H9 (cell line): ENCODE measurements at regions not wholly inside any gene's neighbourhood (a gene's known extent, or its start where the extent isn't known, plus 50 kb on each side); places are given as distances from the start of the nearest gene placed in this dataset.

Experiments
- DNase-seq: peaks from one replicate; pipeline ENCODE4 v3.0.0-alpha.2; 2017
- H2AFZ ChIP-seq: one replicate; pipeline ENCODE4 v1.6.1; 2013; ENCODE audit warnings: mild to moderate bottlenecking, low read length, control low read depth, moderate library complexity
- H2AK5ac ChIP-seq: 2 replicates; pipeline ENCODE4 v1.6.1; 2013; ENCODE audit warnings: low read length, control low read depth, mixed read lengths; ENCODE audit not compliant: insufficient read length
- H2BK120ac ChIP-seq: one replicate; pipeline ENCODE4 v1.6.1; 2013; ENCODE audit warnings: low read depth, mild to moderate bottlenecking, low read length, control low read depth, inconsistent platforms; ENCODE audit not compliant: poor library complexity, severe bottlenecking
- H2BK12ac ChIP-seq: 2 replicates; pipeline ENCODE4 v1.6.1; 2013; ENCODE audit warnings: low read length, control low read depth, mixed read lengths, low read depth; ENCODE audit not compliant: insufficient read length
- H2BK15ac ChIP-seq: 2 replicates; pipeline ENCODE4 v1.6.1; 2013; ENCODE audit warnings: low read depth, low read length, control low read depth
- H2BK20ac ChIP-seq: one replicate; pipeline ENCODE4 v1.6.1; 2013; ENCODE audit warnings: low read depth, mild to moderate bottlenecking, low read length, control low read depth, inconsistent platforms; ENCODE audit not compliant: poor library complexity, severe bottlenecking
- H2BK5ac ChIP-seq: 2 replicates; pipeline ENCODE4 v1.6.1; 2013; ENCODE audit warnings: low read length, control low read depth, mixed read lengths; ENCODE audit not compliant: insufficient read length
- H3K14ac ChIP-seq: 2 replicates; pipeline ENCODE4 v1.6.1; 2013; ENCODE audit warnings: low read length, control low read depth; ENCODE audit not compliant: insufficient read depth
- H3K18ac ChIP-seq: 2 replicates; pipeline ENCODE4 v1.6.1; 2013; ENCODE audit warnings: low read depth, mild to moderate bottlenecking, mixed read lengths, low read length, control low read depth; ENCODE audit not compliant: insufficient read length
- H3K23ac ChIP-seq: 2 replicates; pipeline ENCODE4 v1.6.1; 2013; ENCODE audit warnings: low read length, control low read depth, mixed read lengths, low read depth; ENCODE audit not compliant: insufficient read length
- H3K23me2 ChIP-seq: 2 replicates; pipeline ENCODE4 v1.6.1; 2013; ENCODE audit warnings: low read depth, mild to moderate bottlenecking, mixed read lengths, low read length, control low read depth; ENCODE audit not compliant: insufficient read length, poor library complexity, severe bottlenecking
- H3K27ac ChIP-seq: 2 replicates; pipeline ENCODE4 v1.5.1; 2013; ENCODE audit warnings: low read length, control low read depth, mixed read lengths, low read depth; ENCODE audit not compliant: insufficient read length
- H3K27me3 ChIP-seq: 2 replicates; pipeline ENCODE4 v1.6.1; 2013; ENCODE audit warnings: low read length, control low read depth, inconsistent platforms; ENCODE audit not compliant: insufficient read depth
- H3K4ac ChIP-seq: 2 replicates; pipeline ENCODE4 v1.6.1; 2013; ENCODE audit warnings: low read depth, mild to moderate bottlenecking, control low read depth, inconsistent platforms, low read length, moderate library complexity
- H3K4me1 ChIP-seq: 2 replicates; pipeline ENCODE4 v1.6.1; 2013; ENCODE audit warnings: low read length, control low read depth, inconsistent platforms; ENCODE audit not compliant: insufficient read depth
- H3K4me2 ChIP-seq: 2 replicates; pipeline ENCODE4 v1.6.1; 2013; ENCODE audit warnings: low read length, control low read depth, mixed read lengths; ENCODE audit not compliant: insufficient read length, insufficient read depth
- H3K56ac ChIP-seq: 2 replicates; pipeline ENCODE4 v1.6.1; 2013; ENCODE audit warnings: low read depth, mild to moderate bottlenecking, mixed read lengths, low read length, control low read depth; ENCODE audit not compliant: insufficient read length
- H3K79me1 ChIP-seq: 2 replicates; pipeline ENCODE4 v1.6.1; 2013; ENCODE audit warnings: low read depth, mild to moderate bottlenecking, moderate library complexity, low read length, control low read depth, inconsistent platforms; ENCODE audit not compliant: insufficient read depth, poor library complexity, severe bottlenecking
- H3K79me2 ChIP-seq: 2 replicates; pipeline ENCODE4 v1.6.1; 2013; ENCODE audit warnings: low read length, control low read depth, inconsistent platforms; ENCODE audit not compliant: insufficient read depth
- H3K9ac ChIP-seq: 2 replicates; pipeline ENCODE4 v1.6.1; 2013; ENCODE audit warnings: low read length, control low read depth, mixed read lengths; ENCODE audit not compliant: insufficient read length; ENCODE audit errors: extremely low read depth
- H3K9me3 ChIP-seq: one replicate; pipeline ENCODE4 v1.6.1; 2013; ENCODE audit warnings: low read depth, low read length, inconsistent platforms; ENCODE audit not compliant: control insufficient read depth
- H3T11ph ChIP-seq: one replicate; pipeline ENCODE4 v1.6.1; 2013; ENCODE audit warnings: mild to moderate bottlenecking, low read length, control low read depth, inconsistent platforms
- H4K20me1 ChIP-seq: one replicate; pipeline ENCODE4 v1.6.1; 2013; ENCODE audit not compliant: control insufficient read depth, insufficient read length, insufficient read depth
- H4K5ac ChIP-seq: 2 replicates; pipeline ENCODE4 v1.6.1; 2013; ENCODE audit warnings: low read depth, mild to moderate bottlenecking, mixed read lengths, low read length, control low read depth; ENCODE audit not compliant: insufficient read length
- H4K8ac ChIP-seq: replicated peaks from 2 replicates; pipeline ENCODE4 v1.6.1; 2013; ENCODE audit warnings: low read length, control low read depth, mixed read lengths, low read depth; ENCODE audit not compliant: insufficient read length
- H4K91ac ChIP-seq: 2 replicates; pipeline ENCODE4 v1.6.1; 2013; ENCODE audit warnings: low read depth, mild to moderate bottlenecking, moderate library complexity, mixed read lengths, low read length, control low read depth; ENCODE audit not compliant: insufficient read length
- H3K27ac Mint-ChIP-seq, 3 experiments: 2 replicates in 2 of 3; 3 replicates in 1 of 3; pipeline ENCODE4 v1.8.0; 2020 to 2021; ENCODE audit warnings: mixed read lengths in 3 of 3, mild to moderate bottlenecking in 1 of 3, moderate library complexity in 1 of 3
- H3K27me3 Mint-ChIP-seq: 2 replicates; pipeline ENCODE4 v1.8.0; 2021; ENCODE audit warnings: low read depth, mild to moderate bottlenecking, moderate library complexity, mixed read lengths
- H3K36me3 Mint-ChIP-seq, 3 experiments: 2 replicates in 2 of 3; 3 replicates in 1 of 3; pipeline ENCODE4 v1.8.0; 2020 to 2021; ENCODE audit warnings: low read depth in 3 of 3, mixed read lengths in 3 of 3; ENCODE audit not compliant: insufficient read depth in 1 of 3
- H3K4me1 Mint-ChIP-seq, 2 experiments: 2 replicates each; pipeline ENCODE4 v1.8.0; 2020; ENCODE audit warnings: mixed read lengths in 2 of 2
- H3K4me3 Mint-ChIP-seq, 2 experiments: 2 replicates in 1 of 2; 3 replicates in 1 of 2; pipeline ENCODE4 v1.8.0; 2020 to 2021; ENCODE audit warnings: mild to moderate bottlenecking in 2 of 2, mixed read lengths in 2 of 2, moderate library complexity in 1 of 2
- H3K9me3 Mint-ChIP-seq, 2 experiments: 2 replicates in 1 of 2; 3 replicates in 1 of 2; pipeline ENCODE4 v1.8.0; 2020; ENCODE audit warnings: mild to moderate bottlenecking in 2 of 2, mixed read lengths in 2 of 2, moderate library complexity in 1 of 2
- WGBS: extraction: QIAGEN DNeasy Blood & Tissue Kit; methylation state at CpG from one replicate; pipeline ENCODE4 v1.1.7; 2013; ENCODE audit warnings: missing lambda C conversion rate, low lambda C conversion rate, mixed read lengths; ENCODE audit not compliant: insufficient read length; ENCODE audit errors: extremely low coverage; 5-methylcytosine and 5-hydroxymethylcytosine counted together
- TF ChIP-seq, protein P1 (sequence below): fragments of 200-600 bp; sonication (generic); conservative IDR thresholded peaks from 3 replicates; pipeline ENCODE4 v1.8.0; 2021; ENCODE audit warnings: antibody characterized with exemption, mild to moderate bottlenecking

- Histone ChIP-seq H3K79me1 (no peaks in the 10 kb centered on the region), H2BK12ac (no peak overlapping the region), H2BK120ac (no peak overlapping the region), H3K79me2 (no peaks in the 10 kb centered on the region), H3K23ac (no peak overlapping the region), H4K91ac (no peak overlapping the region), H3K27me3 (no peaks in the 10 kb centered on the region), H3K9ac (no peak overlapping the region), H2BK15ac (no peak overlapping the region), H2BK5ac (no peak overlapping the region), H2AFZ (no peak overlapping the region), H2BK20ac (no peak overlapping the region), H3K4me2 (no peak overlapping the region), H4K8ac (no peak overlapping the region), H4K5ac (no peak overlapping the region), H3T11ph (no peak overlapping the region), H3K14ac (no peak overlapping the region), H3K27ac (no peak overlapping the region), H2AK5ac (no peak overlapping the region), H3K18ac (no peak overlapping the region), H3K9me3 (no peaks in the 10 kb centered on the region), H4K20me1 (no peaks in the 10 kb centered on the region), H3K23me2 (no peaks in the 10 kb centered on the region), H3K56ac (no peak overlapping the region), H3K4me1 (no peaks in the 10 kb centered on the region), H3K4ac (no peak overlapping the region)
- no CpG with 5 or more reads among the region's 8 CpGs for WGBS
- TF ChIP-seq, protein P1, sequence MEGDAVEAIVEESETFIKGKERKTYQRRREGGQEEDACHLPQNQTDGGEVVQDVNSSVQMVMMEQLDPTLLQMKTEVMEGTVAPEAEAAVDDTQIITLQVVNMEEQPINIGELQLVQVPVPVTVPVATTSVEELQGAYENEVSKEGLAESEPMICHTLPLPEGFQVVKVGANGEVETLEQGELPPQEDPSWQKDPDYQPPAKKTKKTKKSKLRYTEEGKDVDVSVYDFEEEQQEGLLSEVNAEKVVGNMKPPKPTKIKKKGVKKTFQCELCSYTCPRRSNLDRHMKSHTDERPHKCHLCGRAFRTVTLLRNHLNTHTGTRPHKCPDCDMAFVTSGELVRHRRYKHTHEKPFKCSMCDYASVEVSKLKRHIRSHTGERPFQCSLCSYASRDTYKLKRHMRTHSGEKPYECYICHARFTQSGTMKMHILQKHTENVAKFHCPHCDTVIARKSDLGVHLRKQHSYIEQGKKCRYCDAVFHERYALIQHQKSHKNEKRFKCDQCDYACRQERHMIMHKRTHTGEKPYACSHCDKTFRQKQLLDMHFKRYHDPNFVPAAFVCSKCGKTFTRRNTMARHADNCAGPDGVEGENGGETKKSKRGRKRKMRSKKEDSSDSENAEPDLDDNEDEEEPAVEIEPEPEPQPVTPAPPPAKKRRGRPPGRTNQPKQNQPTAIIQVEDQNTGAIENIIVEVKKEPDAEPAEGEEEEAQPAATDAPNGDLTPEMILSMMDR: no peak
- DNase-seq: no peak
- Mint-ChIP-seq H3K4me3 (no peak overlapping the region), H3K27ac (no peak overlapping the region), H3K27me3 (no peaks in the 10 kb centered on the region; the same call in 1 of the 2 replicates), H3K9me3 (no peaks in the 10 kb centered on the region), H3K4me1 (no peaks in the 10 kb centered on the region), H3K36me3 (no peaks in the 10 kb centered on the region)
Measured at GRCh38 chr15:91609231-91609630, 244.3 kb upstream of the SLCO3A1 start.
